HG03521 (cell line): ENCODE measurements at regions not wholly inside any gene's neighbourhood (a gene's known extent, or its start where the extent isn't known, plus 50 kb on each side); places are given as distances from the start of the nearest gene placed in this dataset.

Experiments
- ATAC-seq: cut with Tn5 transposase; IDR thresholded peaks from one replicate; pipeline ENCODE4 v1.9.1; 2021; ENCODE audit warnings: mild to moderate bottlenecking, moderate library complexity; ENCODE audit not compliant: unreplicated experiment

GRCh38 chr21:25054689-25055088 is 552.6 kb downstream of the MRPL39 start:
- no peak for ATAC-seq

GRCh38 chr21:25039461-25040380 is 567.6 kb downstream of the MRPL39 start:
- ATAC-seq: peak; percentile 87

- no peak for ATAC-seq
Observed at GRCh38 chr21:25036775-25037174, 570.5 kb downstream of the MRPL39 start.

GRCh38 chr21:25031750-25032149 is 575.5 kb downstream of the MRPL39 start:
- no peak for ATAC-seq

GRCh38 chr21:25029580-25029979 is 577.7 kb downstream of the MRPL39 start:
- no peak for ATAC-seq

- no peak for ATAC-seq
Observed at GRCh38 chr21:25025596-25025995, 581.7 kb downstream of the MRPL39 start.

GRCh38 chr21:25024639-25025038 is 582.6 kb downstream of the MRPL39 start:
- no peak for ATAC-seq

- no peak for ATAC-seq
Observed at GRCh38 chr21:25005388-25005787, 601.9 kb downstream of the MRPL39 start.

- ATAC-seq: no peak
Observed at GRCh38 chr21:25002676-25003075, 604.6 kb downstream of the MRPL39 start.

- ATAC-seq: no peak
Observed at GRCh38 chr21:24995216-24995615, 612.1 kb downstream of the MRPL39 start.

GRCh38 chr21:24994717-24995116 is 612.6 kb downstream of the MRPL39 start:
- ATAC-seq: peak; percentile 40

GRCh38 chr21:24989516-24989915 is 617.8 kb downstream of the MRPL39 start:
- ATAC-seq: no peak

- ATAC-seq: no peak
Observed at GRCh38 chr21:24988941-24989340, 618.3 kb downstream of the MRPL39 start.

- no peak for ATAC-seq
Observed at GRCh38 chr21:24976238-24976637, 631.0 kb downstream of the MRPL39 start.

GRCh38 chr21:24969068-24969467 is 638.2 kb downstream of the MRPL39 start:
- ATAC-seq: no peak

- peak; percentile 97 for ATAC-seq
Observed at GRCh38 chr21:24955275-24955961, 651.9 kb downstream of the MRPL39 start.

- no peak for ATAC-seq
Observed at GRCh38 chr21:24948186-24948585, 659.1 kb downstream of the MRPL39 start.

- ATAC-seq: no peak
Observed at GRCh38 chr21:24945910-24946309, 661.4 kb downstream of the MRPL39 start.

GRCh38 chr21:24941316-24942185 is 665.7 kb downstream of the MRPL39 start:
- ATAC-seq: no peak

- ATAC-seq: no peak
Observed at GRCh38 chr21:24939291-24939690, 668.0 kb downstream of the MRPL39 start.

GRCh38 chr21:24938573-24938972 is 668.7 kb downstream of the MRPL39 start:
- no peak for ATAC-seq
